Kidney epithelial cell (primary cell): ENCODE measurements at regions not wholly inside any gene's neighbourhood (a gene's known extent, or its start where the extent isn't known, plus 50 kb on each side); places are given as distances from the start of the nearest gene placed in this dataset.

ENCODE experiments used
- DNase-seq: peaks from one replicate; pipeline ENCODE4 v3.0.0-alpha.2; 2010; ENCODE audit warnings: low read depth
- H3K27me3 ChIP-seq: 2 replicates; pipeline ENCODE4 v1.6.0; 2011; ENCODE audit warnings: low read length; ENCODE audit not compliant: control insufficient read depth, insufficient read depth
- H3K36me3 ChIP-seq: 2 replicates; pipeline ENCODE4 v1.5.1; 2011; ENCODE audit warnings: low read length; ENCODE audit not compliant: control insufficient read depth, insufficient read depth
- H3K4me3 ChIP-seq: 2 replicates; pipeline ENCODE4 v1.5.1; 2011; ENCODE audit warnings: low read depth, mild to moderate bottlenecking, control low read depth, low read length
- CTCF ChIP-seq: IDR thresholded peaks from 2 replicates; pipeline ENCODE4 v1.5.1; 2011; ENCODE audit warnings: mild to moderate bottlenecking, moderate library complexity, low read length, control low read depth, inconsistent platforms; ENCODE audit not compliant: insufficient read depth, poor library complexity, severe bottlenecking

- Histone ChIP-seq H3K27me3 (no peaks in the 10 kb centered on the region), H3K4me3 (no peak overlapping the region), H3K36me3 (no peaks in the 10 kb centered on the region)
- TF ChIP-seq CTCF, result no peak
- no peak for DNase-seq
These were observed 61.6 kb upstream of the GYPA start for GRCh38 chr4:144202081-144202480.

- no peak for DNase-seq
- Histone ChIP-seq H3K36me3 (no peaks in the 10 kb centered on the region), H3K27me3 (no peaks in the 10 kb centered on the region), H3K4me3 (no peak overlapping the region)
- TF ChIP-seq CTCF, result no peak
These were observed 62.6 kb upstream of the GYPA start for GRCh38 chr4:144203155-144203554.

- no peak for DNase-seq
- TF ChIP-seq CTCF, result no peak
These were observed 63.9 kb upstream of the GYPA start for GRCh38 chr4:144204431-144204830.

GRCh38 chr4:144206711-144207110 lies 66.2 kb upstream of the GYPA start:
- Histone ChIP-seq H3K4me3 (no peak overlapping the region), H3K36me3 (no peaks in the 10 kb centered on the region), H3K27me3 (no peaks in the 10 kb centered on the region)
- DNase-seq, result no peak
- TF ChIP-seq CTCF, result no peak

More at GRCh38 chr4:144204431-144204830, 63.9 kb upstream of the GYPA start:
- Histone ChIP-seq H3K36me3 (no peaks in the 10 kb centered on the region), H3K27me3 (no peaks in the 10 kb centered on the region), H3K4me3 (no peak overlapping the region)

- DNase-seq, result no peak
- H3K36me3 ChIP-seq, result no peaks in the 10 kb centered on the region
- H3K27me3 ChIP-seq, result no peaks in the 10 kb centered on the region
- H3K4me3 ChIP-seq, result no peak overlapping the region
- no peak for TF ChIP-seq CTCF
These were observed 67.6 kb upstream of the GYPA start for GRCh38 chr4:144208074-144208473.

- TF ChIP-seq CTCF, result no peak
- Histone ChIP-seq H3K27me3 (no peaks in the 10 kb centered on the region), H3K36me3 (no peaks in the 10 kb centered on the region), H3K4me3 (no peak overlapping the region)
- no peak for DNase-seq
These were observed 69.0 kb upstream of the GYPA start for GRCh38 chr4:144209491-144209890.
